Activated naive CD8-positive, alpha-beta T cell treated with anti-CD3 and anti-CD28 coated beads for 36 hours (primary cell): ENCODE measurements at regions not wholly inside any gene's neighbourhood (a gene's known extent, or its start where the extent isn't known, plus 50 kb on each side); places are given as distances from the start of the nearest gene placed in this dataset.

Experiments used
- DNase-seq: peaks from one replicate; pipeline ENCODE4 v3.0.0; 2021
- H3K27ac Mint-ChIP-seq: one replicate; pipeline ENCODE4 v1.8.0; 2022; ENCODE audit warnings: mild to moderate bottlenecking, moderate library complexity, mixed read lengths
- H3K27me3 Mint-ChIP-seq: one replicate; pipeline ENCODE4 v1.8.0; 2022; ENCODE audit warnings: mild to moderate bottlenecking, mixed read lengths
- H3K36me3 Mint-ChIP-seq: one replicate; pipeline ENCODE4 v1.8.0; 2021; ENCODE audit warnings: mild to moderate bottlenecking, mixed read lengths
- H3K4me1 Mint-ChIP-seq: one replicate; pipeline ENCODE4 v1.8.0; 2021; ENCODE audit warnings: mixed read lengths
- H3K4me3 Mint-ChIP-seq: one replicate; pipeline ENCODE4 v1.8.0; 2022; ENCODE audit warnings: mild to moderate bottlenecking, moderate library complexity, mixed read lengths
- H3K9me3 Mint-ChIP-seq: one replicate; pipeline ENCODE4 v1.8.0; 2022; ENCODE audit warnings: mixed read lengths

DNA sequence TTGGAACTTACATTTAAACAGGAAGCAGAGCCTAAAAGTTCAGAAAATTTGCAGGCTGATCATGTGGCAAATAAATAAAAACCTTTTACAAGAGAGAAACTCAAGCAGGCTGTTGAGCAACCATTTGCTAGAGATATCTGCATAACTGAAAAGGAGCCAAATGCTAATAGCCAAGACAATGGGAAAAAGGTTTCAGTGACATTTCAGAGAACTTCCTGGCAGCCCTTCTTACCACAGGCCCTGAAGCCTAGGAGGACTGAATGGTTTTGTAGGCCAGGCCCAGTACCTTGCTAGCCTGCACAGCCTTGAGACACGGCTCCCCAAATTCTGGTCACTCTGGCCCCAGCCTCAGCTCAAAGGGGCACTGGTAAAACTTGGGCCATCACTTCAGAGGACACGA lies 945.1 kb downstream of the ADGRL3 start:
- H3K36me3 Mint-ChIP-seq = no peaks in the 10 kb centered on the region
- no peak overlapping the region for H3K27ac Mint-ChIP-seq
- H3K9me3 Mint-ChIP-seq = peaks cover 8% of the 10 kb centered on the region
- no peaks in the 10 kb centered on the region for H3K4me1 Mint-ChIP-seq
- no peaks in the 10 kb centered on the region for H3K27me3 Mint-ChIP-seq
- DNase-seq = no peak
- H3K4me3 Mint-ChIP-seq = no peak overlapping the region

DNA sequence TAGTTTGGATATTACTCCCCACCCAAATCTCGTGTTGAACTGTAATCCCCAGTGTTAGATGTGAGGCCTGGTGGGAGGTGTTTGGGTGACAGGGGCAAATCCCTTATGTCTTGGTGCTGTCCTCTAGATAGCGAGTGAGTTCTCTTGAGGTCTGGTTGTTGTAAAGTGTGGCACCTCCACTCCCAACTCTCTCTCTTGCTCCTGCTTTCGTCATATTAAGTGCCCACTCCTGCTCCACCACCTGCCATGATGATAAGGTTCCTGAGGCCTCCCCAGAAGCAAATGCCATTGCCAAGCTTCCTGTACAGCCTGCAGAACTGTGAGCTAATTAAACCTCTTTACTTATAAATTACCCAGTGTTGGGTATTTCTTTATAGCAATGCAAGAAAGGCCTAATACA lies 944.3 kb downstream of the ADGRL3 start:
- Mint-ChIP-seq H3K27ac (no peak overlapping the region), H3K9me3 (peaks cover 8% of the 10 kb centered on the region), H3K4me1 (no peaks in the 10 kb centered on the region), H3K27me3 (no peaks in the 10 kb centered on the region), H3K36me3 (no peaks in the 10 kb centered on the region), H3K4me3 (no peak overlapping the region)
- no peak for DNase-seq

DNA sequence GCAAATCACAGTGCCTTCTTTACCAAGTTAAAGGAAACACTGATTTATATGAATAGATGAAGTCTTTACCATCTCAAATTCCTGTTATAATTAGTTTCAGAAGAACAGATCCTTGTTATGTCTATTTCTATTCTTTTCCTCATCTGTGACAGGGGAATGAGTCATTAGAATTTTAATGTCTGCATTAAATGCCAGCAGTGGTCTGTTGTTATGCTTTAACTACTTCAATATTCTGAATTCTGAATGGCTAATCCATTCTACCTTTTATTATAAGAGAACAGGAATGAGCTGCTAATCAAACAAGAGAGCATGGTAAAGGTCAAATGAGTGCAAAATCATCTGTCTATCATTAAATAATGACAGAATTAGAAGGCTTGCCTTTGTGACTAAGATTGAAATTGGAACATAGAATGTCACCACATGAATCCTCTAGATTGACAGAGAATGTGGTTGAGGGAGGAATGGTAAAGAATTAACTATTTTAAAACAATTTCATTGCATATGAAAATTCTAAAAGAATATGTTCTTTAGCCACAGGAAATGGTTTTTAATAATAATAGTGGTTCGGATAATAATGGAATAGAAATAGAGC lies 935.5 kb downstream of the ADGRL3 start:
- Mint-ChIP-seq H3K27me3 (no peaks in the 10 kb centered on the region), H3K27ac (no peak overlapping the region), H3K4me3 (no peak overlapping the region), H3K36me3 (no peaks in the 10 kb centered on the region), H3K9me3 (peaks cover 20% of the 10 kb centered on the region), H3K4me1 (no peaks in the 10 kb centered on the region)
- no peak for DNase-seq

DNA sequence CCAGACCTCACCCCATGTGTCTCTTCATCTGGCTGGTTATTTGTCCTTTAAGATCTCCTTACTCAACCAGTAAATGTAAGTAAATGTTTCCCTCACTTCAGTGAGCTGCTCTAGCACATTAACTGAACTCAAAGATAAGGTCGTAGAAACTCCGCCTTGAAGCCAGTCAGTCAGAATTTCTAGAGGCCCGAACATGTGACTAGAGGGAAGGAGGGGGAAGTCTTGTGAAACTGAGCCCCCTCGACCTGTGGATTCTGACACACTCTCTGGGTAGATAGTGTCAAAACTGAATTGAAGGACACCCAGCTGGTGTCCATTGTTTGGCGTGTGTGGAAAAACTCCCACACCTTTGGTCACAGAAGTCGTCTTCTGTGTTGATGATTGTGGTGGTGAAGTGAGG lies 933.9 kb downstream of the ADGRL3 start:
- H3K9me3 Mint-ChIP-seq = peaks cover 18% of the 10 kb centered on the region
- no peak overlapping the region for H3K27ac Mint-ChIP-seq
- H3K4me3 Mint-ChIP-seq = no peak overlapping the region
- no peak for DNase-seq
- no peaks in the 10 kb centered on the region for H3K36me3 Mint-ChIP-seq
- no peaks in the 10 kb centered on the region for H3K27me3 Mint-ChIP-seq
- H3K4me1 Mint-ChIP-seq = no peaks in the 10 kb centered on the region

DNA sequence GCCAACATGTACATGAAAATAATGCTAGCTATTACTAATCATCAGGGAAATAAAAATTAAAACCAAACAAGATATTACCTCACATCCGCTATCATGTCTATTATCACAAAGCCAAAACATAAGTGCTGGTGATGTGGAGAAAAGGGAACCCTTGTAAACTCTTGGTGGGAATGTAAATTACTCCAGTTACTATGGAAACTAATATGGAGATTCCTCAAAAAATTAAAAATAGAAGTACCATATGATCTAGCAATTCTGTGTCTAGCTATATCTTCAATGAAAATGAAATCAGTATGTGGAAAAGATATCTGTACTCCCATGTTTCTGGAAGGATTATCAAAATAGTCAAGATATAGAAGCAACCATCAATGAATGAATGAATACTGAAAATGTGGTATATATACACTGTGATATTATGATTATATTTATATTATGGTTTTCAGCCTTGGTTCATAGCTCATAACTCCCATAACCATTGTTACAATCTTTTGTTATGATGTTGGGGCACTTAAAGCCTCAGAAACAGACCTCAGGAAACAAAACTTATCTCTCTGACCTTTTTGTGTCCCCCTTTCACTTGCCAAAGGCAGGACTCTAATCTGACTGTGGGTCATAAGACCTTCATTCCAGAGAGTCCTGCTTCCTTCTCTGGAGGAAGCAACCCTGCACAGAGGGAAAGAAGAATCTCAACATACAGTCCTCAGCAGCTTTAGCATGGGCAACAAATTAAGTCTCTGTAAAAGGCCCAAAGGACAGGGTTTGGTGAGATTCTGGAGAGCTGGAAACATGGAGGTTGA lies 933.2 kb downstream of the ADGRL3 start:
- H3K27me3 Mint-ChIP-seq = no peaks in the 10 kb centered on the region
- H3K27ac Mint-ChIP-seq = no peak overlapping the region
- no peaks in the 10 kb centered on the region for H3K36me3 Mint-ChIP-seq
- no peak for DNase-seq
- H3K4me3 Mint-ChIP-seq = no peak overlapping the region
- peaks cover 18% of the 10 kb centered on the region for H3K9me3 Mint-ChIP-seq
- H3K4me1 Mint-ChIP-seq = no peaks in the 10 kb centered on the region

DNA sequence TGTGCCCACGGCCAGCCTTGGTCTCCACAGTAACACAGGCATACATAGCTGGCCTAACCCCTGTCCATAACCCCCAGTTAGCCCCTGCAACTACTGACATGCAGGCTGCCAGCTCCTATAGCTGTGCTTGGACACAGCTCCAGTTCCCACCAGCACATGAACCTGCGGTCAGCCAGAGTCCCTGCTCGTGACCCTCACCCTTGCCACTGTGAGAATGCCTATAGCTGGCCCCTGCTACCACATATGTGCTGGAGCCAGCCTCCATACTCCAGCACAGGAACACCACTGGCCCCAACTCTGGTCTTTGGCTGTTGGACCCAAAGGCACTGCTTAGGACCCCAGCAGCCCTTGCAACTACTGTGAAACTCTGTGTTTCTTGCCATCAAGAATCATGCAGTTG lies 930.9 kb downstream of the ADGRL3 start:
- no peak for DNase-seq
- H3K27ac Mint-ChIP-seq = no peak overlapping the region
- H3K27me3 Mint-ChIP-seq = no peaks in the 10 kb centered on the region
- no peaks in the 10 kb centered on the region for H3K36me3 Mint-ChIP-seq
- peaks cover 15% of the 10 kb centered on the region for H3K9me3 Mint-ChIP-seq
- H3K4me1 Mint-ChIP-seq = no peaks in the 10 kb centered on the region
- no peak overlapping the region for H3K4me3 Mint-ChIP-seq

DNA sequence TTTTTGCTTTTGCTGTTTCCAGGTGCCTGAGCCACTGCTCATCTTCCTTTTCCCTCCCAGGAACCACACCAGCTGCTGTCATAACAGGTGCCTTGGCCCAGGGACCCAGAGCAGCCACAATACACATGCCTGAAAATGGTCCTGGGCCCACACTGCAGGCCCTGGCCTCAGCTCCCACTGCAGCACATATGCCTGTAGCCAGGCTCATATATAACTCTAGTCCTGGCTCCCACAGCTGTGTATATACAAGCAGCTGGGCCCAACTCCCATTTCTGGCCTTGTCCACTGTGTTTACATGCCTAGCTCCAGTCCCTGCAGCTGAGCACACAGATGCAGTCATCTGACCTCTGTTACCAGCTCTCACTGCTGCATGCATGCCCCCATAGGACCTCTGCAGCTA lies 930.5 kb downstream of the ADGRL3 start:
- no peaks in the 10 kb centered on the region for H3K27me3 Mint-ChIP-seq
- no peak for DNase-seq
- H3K9me3 Mint-ChIP-seq = peaks cover 15% of the 10 kb centered on the region
- no peaks in the 10 kb centered on the region for H3K4me1 Mint-ChIP-seq
- no peaks in the 10 kb centered on the region for H3K36me3 Mint-ChIP-seq
- no peak overlapping the region for H3K4me3 Mint-ChIP-seq
- no peak overlapping the region for H3K27ac Mint-ChIP-seq

DNA sequence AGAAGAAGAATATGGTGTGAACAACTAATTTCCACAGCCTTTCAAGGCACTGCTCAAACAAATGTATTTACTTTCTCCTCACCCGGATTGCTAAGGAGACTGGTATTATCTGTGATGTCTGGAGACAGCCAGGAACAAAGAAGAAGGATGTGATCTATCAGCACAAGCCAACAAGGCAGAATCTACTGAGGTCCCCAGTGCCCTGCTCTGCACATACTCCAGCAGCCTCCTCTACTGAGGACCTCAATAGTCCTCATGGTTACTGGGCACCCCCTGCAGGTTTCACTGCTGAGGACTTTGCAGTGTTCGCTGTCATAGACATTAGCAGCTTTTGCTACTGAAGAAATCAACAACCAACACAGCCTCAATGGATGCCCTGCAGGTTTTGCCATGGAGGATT lies 930.1 kb downstream of the ADGRL3 start:
- no peak for DNase-seq
- H3K27me3 Mint-ChIP-seq = no peaks in the 10 kb centered on the region
- no peaks in the 10 kb centered on the region for H3K36me3 Mint-ChIP-seq
- no peak overlapping the region for H3K27ac Mint-ChIP-seq
- peaks cover 15% of the 10 kb centered on the region for H3K9me3 Mint-ChIP-seq
- H3K4me1 Mint-ChIP-seq = no peaks in the 10 kb centered on the region
- no peak overlapping the region for H3K4me3 Mint-ChIP-seq
